ENCODE measurements at regions not wholly inside any gene's neighbourhood (a gene's known extent, or its start where the extent isn't known, plus 50 kb on each side); places are given as distances from the start of the nearest gene placed in this dataset.

DNA sequence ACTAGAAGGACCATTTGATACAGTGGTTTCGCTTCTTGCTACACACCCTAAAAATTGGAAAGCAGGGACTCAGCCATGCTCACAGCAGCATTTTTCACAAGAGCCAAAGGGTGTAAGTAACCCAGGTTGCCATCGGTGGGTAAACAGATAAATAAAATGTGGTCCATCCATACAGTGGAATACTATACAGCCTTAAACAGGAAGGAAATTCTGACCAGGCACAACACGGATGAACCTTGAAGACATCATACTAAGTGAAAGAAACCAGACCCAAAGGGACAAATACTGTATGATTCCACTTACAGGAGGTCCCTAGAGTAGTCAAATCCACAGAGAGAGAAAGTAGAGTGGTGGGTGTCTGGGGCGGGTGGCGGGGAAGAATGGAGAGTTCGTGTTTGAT is 220.9 kb downstream of the PHETA1 start:
- no peaks in the 10 kb centered on the region for H3K27me3 ChIP-seq (ENCODE audit: insufficient read depth, poor library complexity, severe bottlenecking)
- no peak overlapping the region for H3K4me3 ChIP-seq (replicated peaks; ENCODE audit: insufficient read depth, low read length)
- no peak overlapping the region for H3K27ac ChIP-seq (replicated peaks)
- no peak for DNase-seq (ENCODE audit: low read depth in 1 of 2, low spot score in 1 of 2)
- TF ChIP-seq, protein P1, sequence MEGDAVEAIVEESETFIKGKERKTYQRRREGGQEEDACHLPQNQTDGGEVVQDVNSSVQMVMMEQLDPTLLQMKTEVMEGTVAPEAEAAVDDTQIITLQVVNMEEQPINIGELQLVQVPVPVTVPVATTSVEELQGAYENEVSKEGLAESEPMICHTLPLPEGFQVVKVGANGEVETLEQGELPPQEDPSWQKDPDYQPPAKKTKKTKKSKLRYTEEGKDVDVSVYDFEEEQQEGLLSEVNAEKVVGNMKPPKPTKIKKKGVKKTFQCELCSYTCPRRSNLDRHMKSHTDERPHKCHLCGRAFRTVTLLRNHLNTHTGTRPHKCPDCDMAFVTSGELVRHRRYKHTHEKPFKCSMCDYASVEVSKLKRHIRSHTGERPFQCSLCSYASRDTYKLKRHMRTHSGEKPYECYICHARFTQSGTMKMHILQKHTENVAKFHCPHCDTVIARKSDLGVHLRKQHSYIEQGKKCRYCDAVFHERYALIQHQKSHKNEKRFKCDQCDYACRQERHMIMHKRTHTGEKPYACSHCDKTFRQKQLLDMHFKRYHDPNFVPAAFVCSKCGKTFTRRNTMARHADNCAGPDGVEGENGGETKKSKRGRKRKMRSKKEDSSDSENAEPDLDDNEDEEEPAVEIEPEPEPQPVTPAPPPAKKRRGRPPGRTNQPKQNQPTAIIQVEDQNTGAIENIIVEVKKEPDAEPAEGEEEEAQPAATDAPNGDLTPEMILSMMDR (IDR thresholded peaks at IDR 0.05; ENCODE audit: insufficient read depth, low read length): no peak

DNA sequence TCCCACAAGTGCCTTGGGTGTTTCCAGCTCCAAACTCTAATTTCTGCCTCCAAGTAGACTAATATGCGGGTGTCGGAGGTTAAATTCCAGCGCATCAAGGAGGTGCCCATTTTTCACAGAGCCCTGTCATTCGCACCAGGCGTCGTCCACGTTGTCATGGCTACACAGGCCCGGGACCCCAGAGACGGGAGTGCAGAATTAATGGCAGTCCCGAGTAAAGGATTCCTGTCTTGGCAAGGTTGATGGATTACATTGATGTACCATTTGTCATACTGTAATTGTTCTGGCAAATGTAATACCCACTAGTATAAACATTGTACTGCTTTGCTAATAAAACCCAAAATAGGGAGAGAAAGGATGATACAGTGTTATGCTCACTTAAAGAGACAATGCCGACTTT is 222.9 kb upstream of the MYL2 start:
- Histone ChIP-seq H3K4me3 (replicated peaks; ENCODE audit: insufficient read depth, low read length) (no peak overlapping the region), H3K27ac (replicated peaks) (no peak overlapping the region), H3K27me3 (ENCODE audit: insufficient read depth, poor library complexity, severe bottlenecking) (no peaks in the 10 kb centered on the region)
- no peak for DNase-seq (ENCODE audit: low read depth in 1 of 2, low spot score in 1 of 2)
- TF ChIP-seq, protein P2, sequence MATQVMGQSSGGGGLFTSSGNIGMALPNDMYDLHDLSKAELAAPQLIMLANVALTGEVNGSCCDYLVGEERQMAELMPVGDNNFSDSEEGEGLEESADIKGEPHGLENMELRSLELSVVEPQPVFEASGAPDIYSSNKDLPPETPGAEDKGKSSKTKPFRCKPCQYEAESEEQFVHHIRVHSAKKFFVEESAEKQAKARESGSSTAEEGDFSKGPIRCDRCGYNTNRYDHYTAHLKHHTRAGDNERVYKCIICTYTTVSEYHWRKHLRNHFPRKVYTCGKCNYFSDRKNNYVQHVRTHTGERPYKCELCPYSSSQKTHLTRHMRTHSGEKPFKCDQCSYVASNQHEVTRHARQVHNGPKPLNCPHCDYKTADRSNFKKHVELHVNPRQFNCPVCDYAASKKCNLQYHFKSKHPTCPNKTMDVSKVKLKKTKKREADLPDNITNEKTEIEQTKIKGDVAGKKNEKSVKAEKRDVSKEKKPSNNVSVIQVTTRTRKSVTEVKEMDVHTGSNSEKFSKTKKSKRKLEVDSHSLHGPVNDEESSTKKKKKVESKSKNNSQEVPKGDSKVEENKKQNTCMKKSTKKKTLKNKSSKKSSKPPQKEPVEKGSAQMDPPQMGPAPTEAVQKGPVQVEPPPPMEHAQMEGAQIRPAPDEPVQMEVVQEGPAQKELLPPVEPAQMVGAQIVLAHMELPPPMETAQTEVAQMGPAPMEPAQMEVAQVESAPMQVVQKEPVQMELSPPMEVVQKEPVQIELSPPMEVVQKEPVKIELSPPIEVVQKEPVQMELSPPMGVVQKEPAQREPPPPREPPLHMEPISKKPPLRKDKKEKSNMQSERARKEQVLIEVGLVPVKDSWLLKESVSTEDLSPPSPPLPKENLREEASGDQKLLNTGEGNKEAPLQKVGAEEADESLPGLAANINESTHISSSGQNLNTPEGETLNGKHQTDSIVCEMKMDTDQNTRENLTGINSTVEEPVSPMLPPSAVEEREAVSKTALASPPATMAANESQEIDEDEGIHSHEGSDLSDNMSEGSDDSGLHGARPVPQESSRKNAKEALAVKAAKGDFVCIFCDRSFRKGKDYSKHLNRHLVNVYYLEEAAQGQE (IDR thresholded peaks at IDR 0.05; ENCODE audit: insufficient replicate concordance, low read depth): no peak
- TF ChIP-seq POLR2AphosphoS5 (IDR thresholded peaks at IDR 0.05; ENCODE audit: low read depth) (no peak), GABPA (IDR thresholded peaks at IDR 0.05; ENCODE audit: low read depth) (no peak), SPI1 (IDR thresholded peaks at IDR 0.05; ENCODE audit: borderline replicate concordance, low read depth) (no peak)
- TF ChIP-seq, protein P1 (IDR thresholded peaks at IDR 0.05; ENCODE audit: insufficient read depth, low read length): no peak

DNA sequence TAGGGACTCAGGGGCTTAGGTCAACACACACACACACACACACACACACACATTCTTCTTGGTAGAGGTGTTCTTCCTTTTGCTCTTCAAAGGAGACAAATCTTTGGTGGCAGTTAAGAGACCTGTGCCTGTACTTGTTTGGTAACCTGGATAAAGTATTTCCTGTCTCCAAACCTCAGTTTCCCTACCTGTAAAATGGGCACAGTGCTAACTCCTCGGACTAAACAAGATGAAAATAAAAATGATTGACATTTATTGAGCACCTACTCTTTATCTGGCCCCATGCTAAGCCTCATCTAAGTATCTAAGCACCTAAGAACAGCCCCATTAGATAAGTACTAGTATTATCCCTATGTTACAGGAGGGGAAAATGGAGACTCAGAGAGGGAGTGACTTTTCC is 220.8 kb upstream of the MYL2 start:
- H3K4me3 ChIP-seq (replicated peaks; ENCODE audit: insufficient read depth, low read length): no peak overlapping the region
- DNase-seq (ENCODE audit: low read depth in 1 of 2, low spot score in 1 of 2): no peak

DNA sequence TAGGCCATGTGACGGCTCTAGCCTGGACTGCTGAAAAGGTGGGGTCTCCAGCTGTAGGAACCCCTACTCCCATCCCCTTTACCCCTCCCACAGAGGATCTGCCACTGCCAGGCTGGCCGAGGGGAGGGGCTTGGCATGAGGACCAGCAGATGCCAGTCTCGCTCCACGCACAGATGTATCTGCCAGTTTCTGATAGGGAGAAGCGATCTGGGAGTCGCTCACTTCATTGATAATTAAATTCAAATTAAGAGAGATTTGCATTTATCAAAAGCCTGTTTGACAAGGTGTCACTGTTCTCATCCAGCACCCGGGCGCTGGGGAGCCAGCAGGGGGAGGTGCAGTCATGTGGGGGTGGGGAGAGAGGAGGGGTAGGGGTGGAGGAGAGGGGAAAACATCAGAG is 217.6 kb upstream of the MYL2 start:
- no peak overlapping the region for H3K4me3 ChIP-seq (replicated peaks; ENCODE audit: insufficient read depth, low read length)
- no peak for TF ChIP-seq SPI1 (IDR thresholded peaks at IDR 0.05; ENCODE audit: borderline replicate concordance, low read depth)
- TF ChIP-seq POLR2AphosphoS5 (IDR thresholded peaks at IDR 0.05; ENCODE audit: low read depth): no peak
- TF ChIP-seq, protein P2 (IDR thresholded peaks at IDR 0.05; ENCODE audit: insufficient replicate concordance, low read depth): no peak
- TF ChIP-seq, protein P1 (IDR thresholded peaks at IDR 0.05; ENCODE audit: insufficient read depth, low read length): no peak
- H3K27ac ChIP-seq (replicated peaks): no peak overlapping the region
- H3K27me3 ChIP-seq (ENCODE audit: insufficient read depth, poor library complexity, severe bottlenecking): no peaks in the 10 kb centered on the region
- DNase-seq (ENCODE audit: low read depth in 1 of 2, low spot score in 1 of 2): no peak

More for the DNA sequence above, 220.8 kb upstream of the MYL2 start:
- TF ChIP-seq, protein P1 (IDR thresholded peaks at IDR 0.05; ENCODE audit: insufficient read depth, low read length): no peak
- H3K27ac ChIP-seq (replicated peaks): no peak overlapping the region
- no peaks in the 10 kb centered on the region for H3K27me3 ChIP-seq (ENCODE audit: insufficient read depth, poor library complexity, severe bottlenecking)

All from HL-60 (cell line).